Caco-2 (cell line): ENCODE measurements at regions not wholly inside any gene's neighbourhood (a gene's known extent, or its start where the extent isn't known, plus 50 kb on each side); places are given as distances from the start of the nearest gene placed in this dataset.

Experiments used
- BruUV-seq: library from RNA; stranded (reverse); fragments of 400-500 nt; replicated peaks from 2 replicates; lab custom pipeline; 2021; lab: Mats Ljungman, UMichigan
- CTCF ChIA-PET: fragments of 300-600 bp; sonication (Branson Sonifier 250); formaldehyde crosslinking; loops from one replicate; lab custom pipeline; 2022; ENCODE audit warnings: antibody characterized with exemption; lab: Charles Lee
- POLR2A ChIA-PET: fragments of 300-600 bp; sonication (Branson Sonifier 250); formaldehyde crosslinking; loops from one replicate; lab custom pipeline; 2022; ENCODE audit warnings: antibody characterized with exemption; lab: Charles Lee
- DNase-seq, 2 experiments: peaks; one replicate each; pipeline versions ENCODE4 v3.0.0 to v3.0.0-alpha.2; 2020 to 2022
- H3K27me3 ChIP-seq: replicated peaks from 2 replicates; pipeline ENCODE4 v1.6.0; 2011; ENCODE audit warnings: low read length; ENCODE audit not compliant: control insufficient read depth, insufficient read depth
- H3K36me3 ChIP-seq: 2 replicates; pipeline ENCODE4 v1.5.1; 2011; ENCODE audit warnings: low read length; ENCODE audit not compliant: control insufficient read depth, insufficient read depth
- H3K4me1 ChIP-seq: fragments of 250-450 bp; sonication (Bioruptor Pico); 2 replicates; pipeline ENCODE4 v1.5.1; 2020; ENCODE audit warnings: mild to moderate bottlenecking
- H3K4me3 ChIP-seq: 2 replicates; pipeline ENCODE4 v1.5.1; 2011; ENCODE audit warnings: low read depth, mild to moderate bottlenecking, control low read depth, low read length
- H3K9me3 ChIP-seq: fragments of 250-450 bp; sonication (Bioruptor Pico); 2 replicates; pipeline ENCODE4 v1.5.1; 2020; ENCODE audit warnings: mild to moderate bottlenecking, moderate library complexity
- H3K27ac Mint-ChIP-seq: one replicate; pipeline ENCODE4 v1.8.0; 2022; ENCODE audit warnings: mixed read lengths; ENCODE audit not compliant: unreplicated experiment
- H3K27me3 Mint-ChIP-seq: one replicate; pipeline ENCODE4 v1.8.0; 2022; ENCODE audit warnings: mixed read lengths; ENCODE audit not compliant: insufficient read depth, unreplicated experiment
- H3K36me3 Mint-ChIP-seq: one replicate; pipeline ENCODE4 v1.8.0; 2022; ENCODE audit warnings: mild to moderate bottlenecking, mixed read lengths; ENCODE audit not compliant: insufficient read depth, unreplicated experiment
- H3K4me1 Mint-ChIP-seq: one replicate; pipeline ENCODE4 v1.8.0; 2022; ENCODE audit warnings: low read depth, mixed read lengths; ENCODE audit not compliant: unreplicated experiment
- H3K4me3 Mint-ChIP-seq: one replicate; pipeline ENCODE4 v1.8.0; 2022; ENCODE audit warnings: mild to moderate bottlenecking, moderate library complexity, mixed read lengths; ENCODE audit not compliant: unreplicated experiment
- H3K9me3 Mint-ChIP-seq: one replicate; pipeline ENCODE4 v1.8.0; 2022; ENCODE audit warnings: mixed read lengths; ENCODE audit not compliant: unreplicated experiment
- intact Hi-C: fragments of 100-400 bp; cut with micrococcal nuclease; formaldehyde crosslinking; loops from one replicate; pipeline ENCODE4 v1.10.0; 2022; ENCODE audit not compliant: unreplicated experiment
- TF ChIP-seq, protein P1 (sequence below), 2 experiments: fragments of 200-600 bp in 1 of 2; IDR thresholded peaks; 1 replicate in 1 of 2; 2 replicates in 1 of 2; pipeline versions ENCODE4 v1.5.1 to v1.8.0; 2011 to 2022; ENCODE audit warnings: antibody characterized with exemption in 1 of 2, control low read depth in 1 of 2, inconsistent platforms in 1 of 2, low read depth in 1 of 2, low read length in 1 of 2, mild to moderate bottlenecking in 1 of 2, moderate library complexity in 1 of 2; ENCODE audit not compliant: insufficient read depth in 1 of 2, severe bottlenecking in 1 of 2, unreplicated experiment in 1 of 2

DNA sequence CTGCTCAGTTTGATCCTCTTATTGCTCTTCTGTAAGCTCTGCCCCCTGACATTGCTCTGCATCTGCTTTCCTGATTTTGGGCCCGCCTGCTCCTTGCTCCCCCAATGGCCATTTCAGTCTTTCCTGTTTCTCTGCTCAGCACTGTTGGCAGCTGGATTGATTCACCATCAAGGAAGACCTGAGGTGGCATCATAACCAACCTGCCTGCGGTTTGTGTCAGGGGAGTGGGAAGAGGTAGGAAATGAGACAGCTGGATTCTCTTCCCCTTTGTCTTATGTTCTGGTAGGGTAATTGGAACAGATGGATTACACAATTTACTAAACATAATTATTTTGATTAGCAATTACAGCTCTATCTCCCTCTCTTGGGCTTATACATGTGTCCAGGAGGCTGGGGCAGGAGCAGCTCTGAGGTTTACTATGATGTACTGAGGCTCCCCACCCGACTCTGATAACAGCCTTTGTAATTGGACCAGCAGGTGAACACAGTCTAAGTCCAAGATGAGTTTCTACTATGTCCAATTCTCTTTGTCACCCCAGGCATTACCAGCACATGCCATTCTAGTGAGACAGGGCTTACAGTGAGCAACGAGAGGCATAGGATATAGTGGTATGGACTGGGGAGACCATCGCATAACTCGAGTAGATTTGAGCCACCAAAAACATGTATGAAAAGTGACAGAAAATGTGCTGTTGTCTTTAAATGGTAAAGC lies 151.8 kb upstream of the MMADHC start:
- no peaks in the 10 kb centered on the region for H3K27me3 ChIP-seq
- BruUV-seq = no TSS peak
- no peaks in the 10 kb centered on the region for H3K9me3 ChIP-seq
- CTCF ChIA-PET = no interaction called here
- H3K36me3 Mint-ChIP-seq = peaks cover 6% of the 10 kb centered on the region
- intact Hi-C loops = no loop called here
- POLR2A ChIA-PET = no interaction called here
- peaks cover 10% of the 10 kb centered on the region for H3K9me3 Mint-ChIP-seq
- no peak overlapping the region for H3K4me3 Mint-ChIP-seq
- no peak for DNase-seq
- no peaks in the 10 kb centered on the region for H3K36me3 ChIP-seq
- H3K27ac Mint-ChIP-seq = no peak overlapping the region
- H3K4me1 ChIP-seq = peaks cover 8% of the 10 kb centered on the region
- TF ChIP-seq, protein P1, sequence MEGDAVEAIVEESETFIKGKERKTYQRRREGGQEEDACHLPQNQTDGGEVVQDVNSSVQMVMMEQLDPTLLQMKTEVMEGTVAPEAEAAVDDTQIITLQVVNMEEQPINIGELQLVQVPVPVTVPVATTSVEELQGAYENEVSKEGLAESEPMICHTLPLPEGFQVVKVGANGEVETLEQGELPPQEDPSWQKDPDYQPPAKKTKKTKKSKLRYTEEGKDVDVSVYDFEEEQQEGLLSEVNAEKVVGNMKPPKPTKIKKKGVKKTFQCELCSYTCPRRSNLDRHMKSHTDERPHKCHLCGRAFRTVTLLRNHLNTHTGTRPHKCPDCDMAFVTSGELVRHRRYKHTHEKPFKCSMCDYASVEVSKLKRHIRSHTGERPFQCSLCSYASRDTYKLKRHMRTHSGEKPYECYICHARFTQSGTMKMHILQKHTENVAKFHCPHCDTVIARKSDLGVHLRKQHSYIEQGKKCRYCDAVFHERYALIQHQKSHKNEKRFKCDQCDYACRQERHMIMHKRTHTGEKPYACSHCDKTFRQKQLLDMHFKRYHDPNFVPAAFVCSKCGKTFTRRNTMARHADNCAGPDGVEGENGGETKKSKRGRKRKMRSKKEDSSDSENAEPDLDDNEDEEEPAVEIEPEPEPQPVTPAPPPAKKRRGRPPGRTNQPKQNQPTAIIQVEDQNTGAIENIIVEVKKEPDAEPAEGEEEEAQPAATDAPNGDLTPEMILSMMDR (IDR thresholded peaks at IDR 0.05; ENCODE audit: insufficient read depth in 1 of 2, low read depth in 1 of 2, low read length in 1 of 2, severe bottlenecking in 1 of 2, unreplicated experiment in 1 of 2) = no peak
- H3K27me3 Mint-ChIP-seq = no peaks in the 10 kb centered on the region
- H3K4me3 ChIP-seq = no peak overlapping the region
- H3K4me1 Mint-ChIP-seq = peaks cover 5% of the 10 kb centered on the region

DNA sequence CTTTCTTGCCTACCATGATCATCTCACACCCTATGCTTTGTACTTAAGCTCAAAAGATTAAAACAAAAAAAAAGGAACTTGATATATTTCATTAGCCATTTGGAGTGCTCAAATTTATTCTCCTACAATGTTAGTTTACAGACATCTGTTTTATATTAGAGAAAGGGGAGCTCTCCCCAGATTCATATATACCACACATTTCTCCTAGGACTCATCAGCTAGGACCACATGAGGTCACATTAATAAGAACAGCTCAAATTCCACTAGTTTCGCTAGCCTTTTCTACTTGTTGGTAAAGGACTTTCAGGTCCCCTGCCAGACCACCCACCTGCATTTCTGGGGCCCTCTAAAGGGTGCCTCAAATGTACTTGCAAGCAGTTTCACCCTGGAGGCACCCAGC lies 151.2 kb upstream of the MMADHC start:
- POLR2A ChIA-PET = interaction anchor here (0.6 kb wide), 1 partner anchor 212 kb away, joined by 3 read pairs; no protein-coding TSS in a partner anchor
- Mint-ChIP-seq H3K27me3 (no peaks in the 10 kb centered on the region), H3K4me3 (no peak overlapping the region)

DNA sequence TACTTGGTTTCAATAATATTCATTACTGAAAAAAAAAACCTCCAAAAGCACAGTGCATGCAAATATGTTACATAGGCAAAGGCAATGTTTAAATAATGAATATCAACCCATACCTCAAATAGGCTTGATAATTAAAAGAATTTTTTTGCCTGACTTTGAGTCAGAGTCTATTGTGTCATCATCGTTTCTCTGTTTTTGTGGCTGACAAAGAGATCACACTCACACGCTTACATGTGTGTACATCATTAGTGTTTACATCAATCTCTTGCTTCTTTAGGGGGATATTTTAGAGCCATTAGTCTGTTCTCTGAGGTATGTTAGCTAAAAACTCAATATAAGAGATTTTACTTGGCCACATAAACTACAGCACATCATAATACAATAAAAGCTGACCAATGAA lies 150.3 kb upstream of the MMADHC start:
- Mint-ChIP-seq H3K9me3 (peaks cover 10% of the 10 kb centered on the region), H3K4me3 (no peak overlapping the region), H3K27me3 (no peaks in the 10 kb centered on the region), H3K36me3 (peaks cover 6% of the 10 kb centered on the region), H3K4me1 (peaks cover 13% of the 10 kb centered on the region), H3K27ac (no peak overlapping the region)
- H3K4me1 ChIP-seq = peaks cover 22% of the 10 kb centered on the region
- no peak overlapping the region for H3K4me3 ChIP-seq
- intact Hi-C loops = no loop called here
- ChIA-PET POLR2A (no interaction called here), CTCF (no interaction called here)
- H3K36me3 ChIP-seq = no peaks in the 10 kb centered on the region
- DNase-seq = no peak
- H3K9me3 ChIP-seq = peaks cover 2% of the 10 kb centered on the region; the same call in 1 of the 2 replicates
- no peaks in the 10 kb centered on the region for H3K27me3 ChIP-seq
- TF ChIP-seq, protein P1 (IDR thresholded peaks at IDR 0.05; ENCODE audit: insufficient read depth in 1 of 2, low read depth in 1 of 2, low read length in 1 of 2, severe bottlenecking in 1 of 2, unreplicated experiment in 1 of 2) = no peak
- no TSS peak for BruUV-seq

More for the DNA sequence above, 151.2 kb upstream of the MMADHC start:
- BruUV-seq = no TSS peak
- DNase-seq = no peak
- peaks cover 10% of the 10 kb centered on the region for H3K9me3 Mint-ChIP-seq
- CTCF ChIA-PET = no interaction called here
- Histone ChIP-seq H3K4me3 (no peak overlapping the region), H3K4me1 (peaks cover 14% of the 10 kb centered on the region), H3K27me3 (no peaks in the 10 kb centered on the region), H3K36me3 (no peaks in the 10 kb centered on the region), H3K9me3 (no peaks in the 10 kb centered on the region; the same call in 1 of the 2 replicates)
- H3K27ac Mint-ChIP-seq = no peak overlapping the region
- TF ChIP-seq, protein P1 (IDR thresholded peaks at IDR 0.05; ENCODE audit: insufficient read depth in 1 of 2, low read depth in 1 of 2, low read length in 1 of 2, severe bottlenecking in 1 of 2, unreplicated experiment in 1 of 2) = no peak
- intact Hi-C loops = no loop called here
- peaks cover 11% of the 10 kb centered on the region for H3K4me1 Mint-ChIP-seq
- peaks cover 6% of the 10 kb centered on the region for H3K36me3 Mint-ChIP-seq
